ENCODE measurements at regions not wholly inside any gene's neighbourhood (a gene's known extent, or its start where the extent isn't known, plus 50 kb on each side); places are given as distances from the start of the nearest gene placed in this dataset.

- DNase-seq = no peak
These were observed 73.8 kb downstream of the RTP5 start for GRCh38 chr2:241943209-241943850.

DNA sequence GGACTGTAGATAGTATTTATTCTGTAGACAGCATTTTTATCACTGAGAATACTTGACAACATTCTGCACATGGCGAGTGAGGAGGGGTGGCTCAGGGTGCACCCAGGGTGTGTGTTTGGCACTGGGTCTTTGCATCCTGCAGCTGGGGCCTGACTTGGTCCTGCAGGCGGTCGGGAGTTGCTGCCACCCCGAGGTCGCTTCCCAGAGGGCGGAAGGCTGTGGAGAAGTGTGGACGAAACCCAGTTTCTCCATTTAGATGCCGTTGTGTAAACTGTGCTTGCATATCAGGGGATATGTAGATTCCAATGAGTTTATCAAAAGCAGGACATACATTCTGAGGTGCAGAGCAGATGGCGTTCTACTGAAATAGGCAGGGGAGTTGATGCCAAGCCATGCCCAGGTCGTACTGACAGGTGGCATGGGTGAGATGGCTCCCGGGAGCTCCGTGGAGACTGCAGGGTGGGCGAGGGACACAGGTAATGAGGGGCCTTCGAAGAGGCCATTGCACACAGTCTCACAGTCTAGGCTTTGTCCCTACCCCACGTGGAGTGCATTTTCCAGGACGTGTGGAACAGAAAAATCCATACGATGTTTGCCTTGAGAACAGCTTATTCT lies 74.5 kb downstream of the RTP5 start:
- DNase-seq = no peak

DNA sequence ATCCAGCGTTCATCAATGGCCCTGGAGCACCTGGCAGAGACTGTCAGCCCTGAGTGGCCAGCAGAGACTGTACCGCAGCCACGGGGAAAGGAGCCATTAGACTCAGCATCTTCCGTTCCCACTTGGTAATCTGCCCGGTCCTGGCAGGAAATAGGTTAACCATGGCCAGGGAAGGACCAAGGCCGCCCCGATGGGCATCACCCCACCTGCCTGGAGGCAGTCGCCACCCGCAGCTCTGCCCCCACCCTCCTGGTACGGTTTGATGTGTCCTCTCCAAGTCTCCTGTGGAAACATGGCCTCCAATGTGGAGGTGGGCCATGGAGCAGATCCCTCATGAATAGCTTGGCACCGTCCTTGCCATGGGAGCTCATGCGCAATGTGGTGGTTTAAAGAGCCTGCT lies 75.3 kb downstream of the RTP5 start:
- DNase-seq = no peak

DNA sequence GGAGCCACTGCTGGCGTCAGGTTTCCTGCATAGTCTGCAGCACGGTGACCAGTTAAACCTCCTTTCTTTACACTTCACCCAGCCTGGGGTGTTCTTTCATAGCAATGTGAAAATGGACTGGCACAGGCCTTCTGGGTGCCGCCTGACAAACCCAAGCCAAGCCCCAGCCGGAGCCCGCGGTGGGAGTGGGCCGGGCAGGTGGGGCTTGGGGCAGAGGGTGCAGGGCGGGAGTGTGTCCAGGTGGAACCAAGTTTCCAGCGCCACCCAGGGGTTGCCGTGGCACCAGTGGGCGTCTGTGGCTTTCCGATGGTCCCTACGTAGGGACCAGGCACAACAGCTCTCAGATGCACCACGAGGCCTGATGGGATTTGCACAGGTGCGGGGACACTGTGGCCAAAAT lies 75.8 kb downstream of the RTP5 start:
- DNase-seq = no peak

GRCh38 chr2:241945803-241946202 lies 76.3 kb downstream of the RTP5 start:
- DNase-seq = no peak

DNA sequence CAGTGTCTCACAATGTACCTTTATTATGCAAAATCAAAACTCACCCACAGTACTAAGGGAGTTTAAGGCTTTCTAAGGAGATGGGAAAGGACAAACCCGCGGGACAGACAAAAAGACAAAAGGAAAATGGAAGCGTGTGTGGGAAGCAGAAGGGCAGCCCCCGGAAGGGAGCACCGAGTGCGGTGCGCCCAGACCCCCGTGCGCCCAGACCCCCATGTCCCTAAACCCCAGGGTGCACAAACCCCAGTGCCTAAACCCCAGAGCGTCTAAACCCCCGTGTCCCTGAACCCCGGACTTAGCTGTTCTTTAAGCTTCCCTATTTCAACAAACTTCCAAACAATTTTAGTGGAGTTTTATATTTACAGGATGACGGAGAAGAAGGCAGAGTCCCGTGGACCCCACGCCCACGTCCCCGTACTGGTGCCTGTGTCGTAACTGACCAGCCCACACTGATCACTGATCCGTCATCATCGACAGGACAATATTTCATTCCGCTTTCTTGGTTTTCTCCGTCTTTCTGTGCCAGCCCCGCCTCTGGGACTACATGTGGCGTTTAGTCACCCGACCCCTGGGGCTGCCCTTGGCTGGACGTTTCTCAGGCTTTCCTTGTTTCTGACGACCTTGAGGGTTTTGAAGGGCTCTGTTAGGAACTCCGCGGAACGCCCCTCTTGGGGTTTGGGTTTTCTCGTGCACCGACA lies 76.9 kb downstream of the RTP5 start:
- DNase-seq = no peak

GRCh38 chr2:241947004-241947350 lies 77.4 kb downstream of the RTP5 start:
- DNase-seq = no peak

- no peak for DNase-seq
These were observed 77.9 kb downstream of the RTP5 start for GRCh38 chr2:241947401-241947800.

DNA sequence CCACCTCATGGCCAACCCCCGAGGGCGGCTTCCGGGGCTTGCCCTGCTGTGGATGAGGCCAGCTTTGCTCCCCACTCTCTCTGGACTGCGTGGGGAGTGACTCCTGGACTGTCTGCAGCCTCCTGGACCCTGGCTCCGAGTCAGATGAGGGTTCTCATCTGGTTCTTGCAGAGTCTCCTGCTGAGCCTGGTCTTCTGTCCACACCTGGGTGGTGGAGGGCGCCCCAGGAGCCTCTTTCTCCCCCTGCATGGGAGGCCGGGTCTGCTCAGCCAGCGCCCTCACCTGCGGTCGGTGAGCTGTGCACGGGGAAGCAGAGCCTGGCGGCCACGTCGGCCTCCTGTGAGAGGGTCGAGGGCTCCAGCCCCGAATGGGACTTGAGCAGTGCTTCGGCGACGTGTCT lies 78.3 kb downstream of the RTP5 start:
- DNase-seq = no peak

DNA sequence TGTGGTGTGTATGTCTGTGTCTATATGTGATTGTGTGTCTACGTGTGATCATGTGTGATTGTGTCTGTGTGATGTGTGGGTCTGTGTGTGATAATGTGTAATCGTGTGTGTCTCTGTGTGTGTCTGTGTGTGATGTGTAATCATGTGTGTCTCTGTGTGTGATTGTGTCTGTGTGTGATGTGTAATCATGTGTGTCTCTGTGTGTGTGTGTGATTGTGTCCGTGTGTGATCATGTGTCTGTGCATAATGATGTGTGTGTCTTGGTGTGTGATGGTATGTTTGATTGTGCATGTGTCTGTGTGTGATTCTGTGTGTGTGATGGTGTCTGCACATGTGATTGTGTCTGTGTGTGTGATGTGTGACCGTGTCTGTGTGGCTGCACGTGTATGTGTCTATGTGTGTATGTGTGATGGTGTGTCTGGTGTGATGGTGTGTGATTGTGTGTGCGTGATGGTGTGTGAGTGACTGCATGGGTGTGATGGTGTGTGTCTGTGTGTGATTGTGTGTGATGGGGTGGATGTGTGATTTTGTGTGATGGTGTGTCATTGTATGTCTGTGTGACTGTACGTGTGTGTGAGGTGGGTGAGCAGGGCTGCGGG lies 78.9 kb downstream of the RTP5 start:
- DNase-seq = no peak

DNA sequence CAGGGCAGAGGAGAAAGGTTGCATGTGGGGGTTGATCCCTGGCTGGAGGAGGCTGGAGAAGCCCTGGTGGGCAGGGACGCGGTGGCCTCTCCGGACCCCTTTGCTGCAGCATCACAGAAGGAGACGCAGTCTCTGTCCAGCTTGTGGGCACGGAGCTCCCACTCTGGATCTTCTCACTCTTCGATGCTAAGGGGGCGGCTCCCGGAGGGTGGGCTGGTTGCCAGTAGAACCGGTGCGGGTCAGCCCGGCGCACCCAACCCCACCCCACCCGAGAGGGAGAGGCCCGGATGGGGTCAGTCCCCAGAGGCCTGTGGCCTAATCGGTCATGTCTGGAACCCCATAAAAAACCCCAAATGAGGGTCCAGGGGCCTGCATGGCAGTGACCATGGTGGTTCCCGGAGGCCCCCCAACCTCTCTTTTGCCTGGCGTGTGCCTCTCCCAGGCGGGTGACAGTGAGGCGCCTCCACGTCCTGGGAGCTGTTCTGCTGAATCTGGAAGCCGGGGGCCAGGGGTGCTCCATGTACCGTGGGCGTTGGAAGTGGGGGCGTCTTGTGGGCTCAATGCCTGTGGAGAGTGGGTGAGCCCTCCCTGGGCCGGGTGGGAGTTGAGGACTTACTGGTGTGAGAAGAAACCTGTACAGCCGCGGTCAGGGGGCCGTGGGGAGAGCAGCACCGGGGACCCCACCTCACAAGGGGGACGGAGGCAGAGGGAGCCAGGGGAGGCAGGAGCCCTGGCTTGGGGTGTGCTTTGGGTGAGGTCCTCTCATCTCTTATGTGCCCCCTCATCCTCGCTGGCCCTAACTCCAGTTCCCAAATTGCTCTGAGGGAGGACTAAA lies 79.6 kb downstream of the RTP5 start:
- no peak for DNase-seq

DNA sequence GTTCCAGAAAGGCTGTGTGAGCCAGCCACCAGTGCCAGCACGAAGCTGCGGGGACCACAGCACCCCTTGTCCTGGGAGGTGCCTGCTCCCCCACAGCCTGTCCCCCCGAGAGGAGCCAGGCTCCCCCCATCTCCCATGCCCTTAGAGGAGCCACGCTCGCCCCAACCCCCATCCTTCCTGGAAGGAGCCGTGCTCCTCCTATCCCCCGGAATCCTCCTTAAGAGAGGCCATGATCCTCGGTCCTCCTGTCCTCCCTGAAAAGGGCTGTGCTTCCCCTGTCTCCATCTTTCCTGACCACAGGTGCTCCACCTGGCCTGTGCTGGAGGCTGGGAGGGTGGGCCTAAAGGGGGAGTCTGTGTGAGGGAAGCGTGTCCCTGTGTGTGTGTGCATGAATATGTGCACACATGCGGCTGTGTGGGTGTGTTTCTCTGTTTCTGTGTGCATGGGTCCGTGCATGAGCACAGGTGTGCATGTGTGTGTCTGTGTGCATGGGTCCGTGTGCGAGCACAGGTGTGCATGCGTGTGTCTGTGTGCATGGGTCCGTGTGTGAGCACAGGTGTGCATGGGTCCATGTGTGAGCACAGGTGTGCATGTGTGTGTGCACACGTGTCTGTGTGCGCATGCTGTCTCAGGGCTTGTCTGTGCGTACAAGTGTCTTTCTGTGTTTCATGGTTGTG lies 80.3 kb downstream of the RTP5 start:
- no peak for DNase-seq

DNA sequence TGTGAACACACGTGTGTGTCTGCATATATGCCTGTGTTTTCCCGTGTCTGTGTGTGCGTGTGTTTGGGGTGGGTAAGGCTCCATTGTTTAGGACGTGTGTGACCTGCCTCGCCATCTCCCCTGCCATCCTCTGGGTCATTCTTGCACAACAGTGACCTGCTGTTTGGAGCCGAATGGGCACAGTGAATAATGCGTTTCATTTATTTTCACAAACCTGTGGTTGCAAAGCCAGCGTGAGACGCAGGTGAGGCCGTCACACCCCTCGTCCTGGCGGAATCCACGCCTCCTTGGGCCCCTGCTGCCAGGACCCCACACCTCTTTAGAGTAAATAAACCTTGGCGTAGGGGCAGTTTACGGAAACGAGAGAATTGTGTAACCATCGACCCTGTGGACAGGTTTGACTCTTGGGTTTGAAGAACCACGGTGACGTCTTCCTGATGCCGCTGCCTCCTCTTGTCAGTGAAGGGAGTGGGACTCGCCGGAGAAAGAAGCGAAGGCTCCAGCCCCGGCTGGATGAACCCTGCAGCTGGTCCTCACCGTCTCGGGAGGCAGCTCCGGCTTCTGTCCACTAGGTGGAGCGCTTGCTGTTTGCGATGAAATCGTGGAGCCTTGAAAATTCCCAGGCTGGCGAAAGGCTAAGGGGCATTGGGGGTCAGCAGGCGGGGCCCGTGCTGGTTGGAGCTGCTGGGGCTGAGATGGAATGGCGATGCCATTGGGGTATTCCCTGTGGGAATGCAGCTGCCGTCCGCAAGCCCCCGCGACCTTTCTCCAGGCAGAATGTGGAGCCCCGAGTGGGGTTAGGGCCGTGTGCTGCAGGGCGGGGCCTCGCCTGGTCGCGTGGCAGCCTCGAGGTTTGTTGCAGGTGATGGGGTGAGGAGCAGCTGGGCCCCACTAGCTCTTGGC lies 81.1 kb downstream of the RTP5 start:
- peak; percentile 76 for DNase-seq

- no peak for DNase-seq
These were observed 81.8 kb downstream of the RTP5 start for GRCh38 chr2:241951316-241951700.

DNA sequence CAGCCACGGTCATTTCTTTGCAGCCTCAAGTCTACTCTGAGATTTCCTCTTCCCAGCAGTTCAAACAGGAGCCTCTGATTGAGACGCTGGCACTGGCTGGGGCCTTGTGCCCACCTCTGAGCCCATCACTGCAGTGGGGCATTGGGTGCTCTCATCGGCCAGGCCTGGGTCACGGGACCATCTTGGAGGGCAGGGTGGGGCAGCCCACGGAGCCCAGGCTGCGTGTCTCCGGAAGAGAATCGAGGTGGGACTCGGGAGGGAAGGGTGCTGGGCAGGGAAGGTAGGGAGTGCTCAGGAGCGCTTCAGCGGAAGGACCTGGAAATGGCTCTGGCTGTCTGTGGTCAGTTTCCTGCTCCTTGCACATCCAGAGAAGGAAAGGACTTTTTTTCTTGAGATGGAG lies 82.4 kb downstream of the RTP5 start:
- DNase-seq = no peak

- no peak for DNase-seq
These were observed 83.3 kb downstream of the RTP5 start for GRCh38 chr2:241952816-241953215.

DNA sequence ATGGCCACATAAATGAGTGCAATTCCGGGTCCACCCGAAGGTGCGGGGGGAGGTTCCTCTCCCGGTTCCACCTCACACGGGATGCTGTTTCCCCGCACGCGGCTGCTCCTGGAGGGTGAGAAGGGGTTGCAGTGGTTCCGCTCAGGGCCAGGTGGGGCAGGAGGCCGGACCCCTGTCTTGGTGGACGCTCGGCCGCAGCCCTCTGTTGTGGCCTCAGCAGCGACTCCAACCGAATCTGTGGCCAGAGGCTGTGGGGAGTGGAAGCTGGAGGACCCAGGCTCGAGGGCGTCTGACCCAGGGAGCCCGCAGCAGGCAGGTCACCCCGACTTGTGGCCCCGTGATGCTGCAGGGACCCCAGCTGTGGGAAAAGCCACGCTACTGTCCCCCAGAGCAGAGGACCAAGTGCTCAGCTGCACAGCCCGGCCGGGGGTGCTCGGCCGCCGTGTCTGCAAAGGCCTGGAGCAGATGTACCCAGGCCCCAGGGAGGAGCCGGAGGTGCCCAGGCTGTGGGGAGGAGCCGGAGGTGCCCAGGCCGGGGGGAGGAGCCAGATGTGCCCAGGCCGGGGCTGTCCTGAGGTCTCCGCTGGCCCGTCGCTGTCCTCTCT lies 83.9 kb downstream of the RTP5 start:
- DNase-seq = no peak

- no peak for DNase-seq
These were observed 87.1 kb downstream of the RTP5 start for GRCh38 chr2:241956521-241957110.

DNA sequence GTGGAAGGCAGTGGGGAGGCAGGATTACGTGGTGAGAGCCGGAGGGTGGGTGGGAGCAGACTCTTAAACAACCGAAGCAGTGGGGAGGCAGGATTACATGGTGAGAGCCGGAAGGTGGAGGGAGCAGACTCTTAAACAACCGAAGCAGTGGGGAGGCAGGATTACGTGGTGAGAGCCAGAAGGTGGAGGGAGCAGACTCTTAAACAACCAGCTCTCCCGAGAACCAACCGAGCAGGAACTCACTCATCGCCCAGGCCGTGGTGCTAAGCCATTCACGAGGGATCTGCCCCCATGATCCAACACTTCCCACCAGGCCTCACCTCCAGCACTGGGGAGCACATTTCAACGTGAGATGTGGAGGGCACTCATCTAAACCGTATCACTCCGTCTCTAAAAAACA lies 87.7 kb downstream of the RTP5 start:
- no peak for DNase-seq

GRCh38 chr2:241958818-241959545 lies 89.5 kb downstream of the RTP5 start:
- no peak for DNase-seq
